IPS-NIHi7 (cell line): ENCODE measurements at regions not wholly inside any gene's neighbourhood (a gene's known extent, or its start where the extent isn't known, plus 50 kb on each side); places are given as distances from the start of the nearest gene placed in this dataset.
A peak's percentile ranks its signal among the peaks of the same experiment; 100 is the strongest.
"Not testable (repeated sequence)": the region's sequence is repeated elsewhere in the genome, so short reads cannot be mapped to it uniquely, and the experiment has no call there.

Experiments used
- DNase-seq: peaks from one replicate; pipeline ENCODE4 v3.0.0; 2012; ENCODE audit warnings: mixed read lengths; ENCODE audit errors: extremely low spot score

GRCh38 chr20:48018851-48019250, 233.6 kb upstream of the SULF2 start:
- not testable (repeated sequence) for DNase-seq

GRCh38 chr20:48017992-48018391, 232.7 kb upstream of the SULF2 start:
- no peak for DNase-seq

GRCh38 chr20:48017509-48017908, 232.2 kb upstream of the SULF2 start:
- DNase-seq: no peak

- DNase-seq: no peak
These were observed 230.9 kb upstream of the SULF2 start for GRCh38 chr20:48015943-48016723.

GRCh38 chr20:48015141-48015910, 230.0 kb upstream of the SULF2 start:
- DNase-seq: no peak

- DNase-seq: no peak
These were observed 227.2 kb upstream of the SULF2 start for GRCh38 chr20:48012401-48012974.

- DNase-seq: no peak
These were observed 225.7 kb upstream of the SULF2 start for GRCh38 chr20:48011025-48011424.

GRCh38 chr20:48010623-48011022, 225.3 kb upstream of the SULF2 start:
- DNase-seq: no peak

GRCh38 chr20:48008850-48009515, 223.7 kb upstream of the SULF2 start:
- no peak for DNase-seq

GRCh38 chr20:48007351-48007750, 222.1 kb upstream of the SULF2 start:
- DNase-seq: no peak

- DNase-seq: no peak
These were observed 221.0 kb upstream of the SULF2 start for GRCh38 chr20:48006036-48006833.

- no peak for DNase-seq
These were observed 217.7 kb upstream of the SULF2 start for GRCh38 chr20:48003021-48003420.

GRCh38 chr20:48002517-48002970, 217.3 kb upstream of the SULF2 start:
- no peak for DNase-seq

- DNase-seq: no peak
These were observed 213.9 kb upstream of the SULF2 start for GRCh38 chr20:47999166-47999565.

- DNase-seq: no peak
These were observed 213.5 kb upstream of the SULF2 start for GRCh38 chr20:47998736-47999135.

GRCh38 chr20:47995661-47996060, 210.4 kb upstream of the SULF2 start:
- DNase-seq: no peak

GRCh38 chr20:47993817-47994216, 208.5 kb upstream of the SULF2 start:
- no peak for DNase-seq

- no peak for DNase-seq
These were observed 207.9 kb upstream of the SULF2 start for GRCh38 chr20:47993035-47993755.

GRCh38 chr20:47991875-47992488, 206.7 kb upstream of the SULF2 start:
- DNase-seq: peak; percentile 41

GRCh38 chr20:47990507-47991150, 205.3 kb upstream of the SULF2 start:
- DNase-seq: no peak
